Hepatocyte (in vitro differentiated cells): ENCODE measurements at regions not wholly inside any gene's neighbourhood (a gene's known extent, or its start where the extent isn't known, plus 50 kb on each side); places are given as distances from the start of the nearest gene placed in this dataset.

Experiments used
- CTCF ChIP-seq: fragments of 200-600 bp; sonication (generic); IDR thresholded peaks from 2 replicates; pipeline ENCODE4 v1.5.1; 2016; ENCODE audit warnings: antibody characterized with exemption, mild to moderate bottlenecking; ENCODE audit not compliant: poor library complexity
- EZH2 ChIP-seq: fragments of 200-600 bp; sonication (generic); IDR thresholded peaks from 2 replicates; pipeline ENCODE4 v1.6.1; 2016; ENCODE audit warnings: antibody characterized with exemption, mild to moderate bottlenecking, borderline replicate concordance

- no peak for TF ChIP-seq EZH2
- no peak for TF ChIP-seq CTCF
Observed at GRCh38 chr16:86011532-86011931, 112.6 kb downstream of the IRF8 start.
